Esophagus muscularis mucosa (tissue), 3 donors: ENCODE measurements at regions not wholly inside any gene's neighbourhood (a gene's known extent, or its start where the extent isn't known, plus 50 kb on each side); places are given as distances from the start of the nearest gene placed in this dataset.

Experiments
- CTCF ChIP-seq, 3 experiments: fragments of 200-600 bp in 2 of 3; fragments of 450-650 bp in 1 of 3; sonication (generic) in 2 of 3; IDR thresholded peaks; one replicate each; pipeline ENCODE4 v1.5.1; 2017 to 2019; ENCODE audit warnings: antibody characterized with exemption in 3 of 3, mild to moderate bottlenecking in 2 of 3, moderate library complexity in 1 of 3
- POLR2A ChIP-seq: fragments of 450-650 bp; IDR thresholded peaks from one replicate; pipeline ENCODE4 v1.6.1; 2017; ENCODE audit warnings: antibody characterized with exemption, moderate library complexity, mild to moderate bottlenecking, low read depth
- POLR2AphosphoS5 ChIP-seq, 2 donors: sonication (generic); formaldehyde crosslinking; IDR thresholded peaks; one replicate each; pipeline ENCODE4 v1.6.1; 2017; ENCODE audit warnings: antibody characterized with exemption in 2 of 2

- TF ChIP-seq CTCF (IDR thresholded peaks at IDR 0.05) (no peak), POLR2AphosphoS5 (IDR thresholded peaks at IDR 0.05) (no peak), POLR2A (no peak)
Measured at GRCh38 chrX:34491126-34491525, 166.0 kb downstream of the TMEM47 start.
